GM19438 (cell line): ENCODE measurements at regions not wholly inside any gene's neighbourhood (a gene's known extent, or its start where the extent isn't known, plus 50 kb on each side); places are given as distances from the start of the nearest gene placed in this dataset.
"Not testable (repeated sequence)": the region's sequence is repeated elsewhere in the genome, so short reads cannot be mapped to it uniquely, and the experiment has no call there.

ENCODE experiments used
- ATAC-seq: cut with Tn5 transposase; IDR thresholded peaks from one replicate; pipeline ENCODE4 v1.9.1; 2021; ENCODE audit warnings: low read depth; ENCODE audit not compliant: unreplicated experiment

DNA sequence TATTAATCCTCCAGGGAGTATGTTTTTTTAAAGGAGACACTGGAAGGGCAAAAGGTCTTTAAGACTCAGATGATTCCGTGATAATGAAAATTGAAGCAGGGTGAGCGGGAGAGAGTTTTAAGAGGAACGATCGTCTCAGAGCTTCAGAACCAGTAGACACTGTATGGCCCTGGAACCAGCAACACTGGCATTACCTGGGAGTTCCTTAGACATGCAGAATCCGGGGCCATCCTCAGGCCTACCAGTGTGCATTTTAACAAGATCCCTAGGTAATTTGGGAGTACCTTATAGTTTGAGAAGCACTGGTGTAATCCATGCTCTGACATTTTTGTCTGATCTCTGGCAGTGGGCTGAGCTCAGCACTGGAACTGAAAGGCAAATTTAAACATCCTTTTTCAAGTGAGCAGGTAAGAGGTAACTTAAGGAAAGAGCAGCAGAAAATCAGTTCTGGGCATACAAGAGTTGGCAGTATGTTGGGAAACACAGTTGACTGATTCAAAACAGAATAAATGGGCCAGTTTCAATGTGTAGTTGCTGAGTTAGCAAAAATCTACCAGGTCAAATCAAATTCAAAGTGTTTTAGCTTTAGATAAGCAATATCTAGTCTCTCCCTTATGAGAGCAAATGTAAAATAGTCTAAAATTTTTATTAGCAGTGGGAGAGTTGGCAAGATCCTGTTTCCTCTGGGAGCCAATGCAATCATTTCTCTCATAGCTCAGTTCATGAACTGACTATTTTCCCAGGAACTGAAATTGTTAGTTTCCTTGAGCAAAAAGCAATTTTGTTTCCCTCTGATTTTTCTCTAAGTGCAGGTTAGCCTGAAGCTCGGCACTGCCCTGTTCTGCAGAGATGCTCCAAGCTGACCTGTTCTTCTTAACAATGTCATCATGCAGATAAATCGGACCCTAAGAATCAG is 97.2 kb upstream of the ELMO1 start:
- no peak for ATAC-seq

DNA sequence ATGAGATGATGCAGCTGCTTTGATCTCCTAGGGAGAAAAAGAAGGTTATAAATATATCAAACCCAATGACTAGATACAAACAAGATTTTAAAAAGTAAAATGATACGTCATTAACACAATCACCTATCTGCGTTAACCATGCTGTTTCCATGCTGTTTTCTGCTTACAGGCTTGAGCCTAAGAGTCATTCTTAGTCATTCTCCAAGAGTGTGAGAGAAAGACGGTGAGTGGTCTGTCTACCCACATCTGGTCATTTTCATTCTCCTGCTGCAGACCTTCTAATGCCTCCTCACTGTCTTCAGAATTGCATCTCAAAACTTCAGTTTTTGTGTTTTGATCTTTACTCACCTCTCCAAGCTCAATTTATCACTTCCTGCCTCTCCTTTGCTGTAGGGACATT is 98.0 kb upstream of the ELMO1 start:
- no peak for ATAC-seq

DNA sequence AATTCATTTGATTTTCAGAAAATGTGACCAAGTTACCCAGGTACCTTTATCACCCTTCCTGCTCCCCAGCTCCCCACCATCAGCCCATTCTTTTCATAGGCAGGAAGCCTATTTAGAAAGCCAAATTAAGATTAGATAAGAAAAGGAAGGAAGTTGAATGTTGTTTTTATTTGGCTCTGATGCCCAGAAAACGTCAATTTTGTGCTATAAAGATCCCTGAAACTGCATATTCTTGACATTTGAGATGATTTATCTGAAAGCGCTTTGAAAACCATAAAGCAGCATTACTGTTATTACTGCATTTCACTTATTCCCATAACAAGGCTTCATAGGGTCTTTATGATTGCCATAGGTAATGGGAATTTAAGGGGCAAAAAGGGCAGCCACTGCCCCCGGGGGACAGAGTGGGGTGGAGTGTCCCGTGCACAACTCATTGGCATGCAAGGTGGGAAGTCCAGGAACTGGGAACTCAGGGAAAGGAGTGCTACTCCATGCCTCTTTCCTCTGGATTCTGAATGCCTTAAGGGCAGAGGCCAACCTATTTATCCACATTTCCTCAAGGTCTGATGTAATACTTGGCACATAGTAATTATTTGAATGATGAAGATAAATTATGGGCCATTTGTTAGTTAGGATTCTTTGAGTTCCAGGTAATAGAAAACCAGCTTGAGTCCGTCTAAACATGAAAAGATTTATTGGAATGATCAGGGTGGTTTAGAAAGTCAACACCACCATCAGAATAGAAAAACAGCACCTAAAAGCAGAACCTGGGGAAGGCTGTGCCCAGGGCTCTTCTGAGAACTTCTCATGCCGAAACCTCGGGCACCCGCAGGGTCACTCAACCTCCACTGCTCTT is 100.6 kb upstream of the ELMO1 start:
- no peak for ATAC-seq

DNA sequence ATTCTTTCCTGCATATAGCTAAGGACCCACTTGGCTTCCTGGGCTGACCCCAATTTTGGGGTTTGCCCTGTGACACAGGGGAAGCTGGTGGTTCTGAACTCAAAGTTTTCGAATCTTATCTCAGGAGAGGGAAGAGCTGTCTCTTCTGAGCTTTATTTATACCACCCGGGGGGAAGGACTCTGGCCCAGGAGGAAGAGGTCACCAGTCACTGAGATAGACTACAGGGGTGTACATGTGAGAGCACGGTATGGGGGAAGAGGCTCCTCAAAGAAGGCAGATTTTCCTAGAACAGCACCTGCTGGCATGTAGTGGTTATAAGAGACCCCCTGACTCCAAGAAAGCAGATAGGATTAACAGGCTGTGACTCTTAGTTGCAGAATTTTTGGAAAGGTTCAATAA is 101.8 kb upstream of the ELMO1 start:
- no peak for ATAC-seq

GRCh38 chr7:37550872-37551271 is 102.2 kb upstream of the ELMO1 start:
- ATAC-seq = no peak

GRCh38 chr7:37552030-37552429 is 103.4 kb upstream of the ELMO1 start:
- ATAC-seq = no peak

- ATAC-seq = not testable (repeated sequence)
Measured at GRCh38 chr7:37552439-37552838, 103.8 kb upstream of the ELMO1 start.

GRCh38 chr7:37555528-37555927 is 106.9 kb upstream of the ELMO1 start:
- ATAC-seq = no peak

DNA sequence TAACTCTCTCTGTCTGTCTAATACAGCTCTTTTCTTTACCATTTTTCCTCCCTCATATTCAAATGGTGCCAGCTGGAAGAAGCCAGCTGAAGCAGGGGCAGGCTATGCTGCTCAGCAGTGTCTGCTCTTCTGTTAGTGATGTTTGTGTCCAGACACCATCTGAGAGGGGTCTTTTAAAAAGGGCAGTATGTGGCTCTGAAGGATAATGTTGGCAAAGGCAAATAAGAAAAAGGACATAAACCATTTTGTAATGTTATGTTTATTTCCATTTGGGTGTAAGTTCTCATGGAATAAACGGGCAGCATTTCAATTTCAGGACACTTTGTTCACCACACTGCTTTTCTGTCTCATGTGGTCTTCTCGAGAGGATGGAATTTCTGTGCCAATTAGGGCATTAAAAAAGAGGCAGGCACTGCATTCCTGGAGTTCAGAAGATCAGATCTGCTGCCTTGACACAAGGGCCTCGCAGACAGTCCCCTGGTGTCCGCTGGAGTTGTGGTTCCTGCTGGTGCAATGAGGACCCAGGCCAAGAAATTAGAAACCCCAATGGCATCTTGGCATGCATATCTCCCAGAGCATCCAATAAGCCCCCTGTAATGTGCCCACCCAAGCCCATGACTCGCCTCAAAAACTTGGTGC is 109.0 kb upstream of the ELMO1 start:
- ATAC-seq = no peak

DNA sequence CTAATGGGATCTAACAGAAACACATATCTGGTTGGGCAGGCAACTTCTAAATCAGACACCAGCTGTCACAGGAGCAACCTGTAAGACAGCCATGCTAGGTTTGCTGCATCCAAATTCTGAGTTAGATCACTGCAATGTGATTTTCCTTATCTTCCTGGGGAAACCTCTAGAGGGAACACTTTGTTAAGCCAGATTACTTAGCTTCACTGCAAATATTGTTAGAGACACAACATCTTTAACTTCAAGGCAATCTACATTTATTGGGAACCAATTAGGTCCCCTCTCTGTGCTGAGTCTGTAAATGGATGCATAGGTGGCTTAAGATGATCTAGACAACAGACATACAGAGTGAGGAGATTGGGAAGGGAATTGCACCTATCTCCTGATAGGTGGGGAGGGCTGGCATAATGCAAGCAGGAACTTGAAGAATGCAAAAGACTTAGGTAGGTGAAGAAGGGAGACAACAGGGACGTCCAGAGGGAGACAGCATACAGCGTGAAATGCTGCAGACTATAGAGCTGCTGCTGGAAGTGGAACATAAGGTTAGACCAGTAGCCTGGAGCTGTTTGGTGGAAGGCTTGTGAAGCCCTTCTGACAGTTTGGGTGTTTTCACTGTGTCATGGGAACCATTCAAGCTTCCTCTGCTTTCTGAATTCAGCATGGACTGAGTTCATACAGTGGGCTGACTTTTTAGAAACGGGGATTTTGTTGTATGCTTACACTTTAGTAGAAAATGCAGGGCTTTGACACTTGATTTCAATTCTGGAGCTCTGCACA is 109.8 kb upstream of the ELMO1 start:
- no peak for ATAC-seq

- no peak for ATAC-seq
Measured at GRCh38 chr7:37570145-37570544, 113.4 kb upstream of the GPR141 start.

GRCh38 chr7:37571806-37572205 is 111.8 kb upstream of the GPR141 start:
- no peak for ATAC-seq

GRCh38 chr7:37577412-37577811 is 106.2 kb upstream of the GPR141 start:
- ATAC-seq = no peak

- no peak for ATAC-seq
Measured at GRCh38 chr7:37577901-37578300, 105.7 kb upstream of the GPR141 start.

GRCh38 chr7:37578350-37578749 is 105.2 kb upstream of the GPR141 start:
- no peak for ATAC-seq

DNA sequence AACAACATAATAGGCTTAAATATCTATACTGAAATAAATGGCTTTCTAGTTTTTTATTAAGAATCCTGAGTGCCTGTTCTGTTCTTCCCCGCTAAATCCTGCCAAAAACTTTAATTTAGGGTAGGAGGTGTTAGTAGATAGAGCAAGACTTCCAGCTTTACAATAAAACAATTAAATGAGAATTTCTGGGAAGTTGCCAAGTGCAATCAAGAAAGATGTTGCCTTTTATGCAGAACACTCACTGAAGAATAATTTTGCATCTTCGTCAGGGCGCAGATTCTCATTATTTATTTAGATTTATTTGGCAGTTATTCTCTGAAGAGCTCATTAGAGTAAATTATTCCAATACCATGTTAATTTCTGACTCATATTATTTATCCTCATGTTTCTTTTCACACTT is 103.2 kb upstream of the GPR141 start:
- no peak for ATAC-seq

GRCh38 chr7:37584651-37585463 is 98.7 kb upstream of the GPR141 start:
- ATAC-seq = not testable (repeated sequence)

DNA sequence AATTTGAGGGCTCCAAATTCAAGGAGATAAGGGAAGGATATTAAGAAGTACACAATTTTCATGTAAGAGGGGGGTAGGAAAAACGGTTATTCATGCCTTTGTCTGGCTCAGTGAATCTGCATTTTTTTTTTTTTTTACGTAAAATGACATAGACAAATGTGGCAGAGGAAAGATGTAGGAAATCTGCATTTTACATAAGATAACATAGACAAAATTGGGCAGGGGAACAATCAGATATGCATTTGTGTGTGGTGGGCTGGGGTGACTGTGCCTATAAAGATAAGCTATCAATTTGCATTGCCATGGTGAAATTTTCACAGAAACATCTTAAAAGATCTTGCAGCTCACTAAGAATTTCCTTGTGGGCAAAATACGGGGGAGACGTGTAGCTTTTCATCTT is 92.7 kb upstream of the GPR141 start:
- no peak for ATAC-seq

DNA sequence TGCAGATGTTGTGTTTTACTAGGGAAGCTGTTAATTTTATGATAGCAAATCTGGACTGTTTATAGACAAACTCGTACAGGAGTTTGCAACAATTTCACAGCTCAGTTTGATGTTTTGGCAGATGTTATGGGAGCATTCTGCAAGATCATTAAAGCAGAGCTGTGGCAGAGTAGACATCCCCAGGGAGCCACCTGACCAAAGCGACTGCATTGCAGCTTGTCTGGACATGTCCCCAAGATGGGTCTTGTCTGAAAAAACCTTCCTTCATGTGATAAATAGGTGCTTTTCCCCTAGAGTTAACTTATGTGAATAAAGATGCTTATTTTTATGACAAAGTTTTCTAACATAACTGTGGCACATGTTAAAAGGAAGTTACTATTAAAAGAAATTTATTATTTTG is 91.2 kb upstream of the GPR141 start:
- no peak for ATAC-seq

- no peak for ATAC-seq
Measured at GRCh38 chr7:37594602-37595001, 89.0 kb upstream of the GPR141 start.
